IMR-90 (cell line): ENCODE measurements at regions not wholly inside any gene's neighbourhood (a gene's known extent, or its start where the extent isn't known, plus 50 kb on each side); places are given as distances from the start of the nearest gene placed in this dataset.

Source experiments
- ATAC-seq: fragments of 200-7000 bp; cut with Tn5 transposase; 2 replicates; pipeline ENCODE4 v1.9.1; 2020; ENCODE audit warnings: low read depth, mild to moderate bottlenecking, moderate library complexity
- BruUV-seq: library from RNA; stranded (reverse); fragments of 400-500 nt; replicated peaks from 2 replicates; lab custom pipeline; 2021; lab: Mats Ljungman, UMichigan
- CTCF ChIA-PET: fragments of 300-600 bp; formaldehyde crosslinking; extraction: SDS; loops from one replicate; lab custom pipeline; 2021; ENCODE audit warnings: antibody characterized with exemption; lab: Yijun Ruan, JAX
- POLR2A ChIA-PET: fragments of 300-600 bp; sonication (Branson Sonifier 250); formaldehyde crosslinking; loops from one replicate; lab custom pipeline; 2022; ENCODE audit warnings: antibody characterized with exemption; ENCODE audit not compliant: unreplicated experiment; lab: Charles Lee
- DNase-seq: peaks from one replicate; pipeline ENCODE4 v3.0.0; 2013
- H2AFZ ChIP-seq: replicated peaks from 2 replicates; pipeline ENCODE3; 2013; ENCODE audit warnings: low read length, mild to moderate bottlenecking; ENCODE audit not compliant: poor library complexity
- H2AK5ac ChIP-seq: 2 replicates; pipeline ENCODE4 v1.6.1; 2013; ENCODE audit warnings: low read depth, low read length, inconsistent platforms
- H2AK9ac ChIP-seq: replicated peaks from 2 replicates; pipeline ENCODE3; 2013; ENCODE audit warnings: mild to moderate bottlenecking, low read depth, low read length, moderate library complexity; ENCODE audit not compliant: poor library complexity
- H2BK120ac ChIP-seq: 2 replicates; pipeline ENCODE4 v1.6.1; 2013; ENCODE audit warnings: low read depth, low read length, inconsistent platforms
- H2BK15ac ChIP-seq: 3 replicates; pipeline ENCODE4 v1.6.1; 2013; ENCODE audit warnings: low read depth, low read length, inconsistent platforms
- H2BK20ac ChIP-seq: 2 replicates; pipeline ENCODE4 v1.6.1; 2013; ENCODE audit warnings: low read depth, mild to moderate bottlenecking, inconsistent platforms, low read length, moderate library complexity
- H2BK5ac ChIP-seq: 2 replicates; pipeline ENCODE4 v1.6.1; 2013; ENCODE audit warnings: mild to moderate bottlenecking, low read depth, low read length, inconsistent platforms; ENCODE audit not compliant: poor library complexity, severe bottlenecking
- H3K14ac ChIP-seq: replicated peaks from 2 replicates; pipeline ENCODE4 v1.6.1; 2013; ENCODE audit warnings: low read depth, low read length, inconsistent platforms
- H3K18ac ChIP-seq: 2 replicates; pipeline ENCODE4 v1.6.1; 2013; ENCODE audit warnings: low read depth, low read length, control low read depth
- H3K23ac ChIP-seq: 2 replicates; pipeline ENCODE4 v1.6.1; 2013; ENCODE audit warnings: low read depth, low read length, inconsistent platforms
- H3K27ac ChIP-seq: 2 replicates; pipeline ENCODE4 v1.5.1; 2013; ENCODE audit warnings: mild to moderate bottlenecking, control low read depth, low read length; ENCODE audit not compliant: insufficient read depth
- H3K27me3 ChIP-seq: 2 replicates; pipeline ENCODE4 v1.6.1; 2013; ENCODE audit warnings: low read length; ENCODE audit not compliant: control insufficient read depth, insufficient read depth
- H3K36me3 ChIP-seq: 2 replicates; pipeline ENCODE4 v1.6.1; 2013; ENCODE audit warnings: low read length, mixed read lengths; ENCODE audit not compliant: control insufficient read depth, insufficient read depth
- H3K4ac ChIP-seq: 2 replicates; pipeline ENCODE4 v1.6.1; 2013; ENCODE audit warnings: low read depth, low read length, inconsistent platforms
- H3K4me1 ChIP-seq: 2 replicates; pipeline ENCODE4 v1.6.1; 2013; ENCODE audit warnings: low read length, mixed read lengths; ENCODE audit not compliant: control insufficient read depth, insufficient read depth
- H3K4me2 ChIP-seq: 2 replicates; pipeline ENCODE4 v1.6.1; 2013; ENCODE audit warnings: low read depth, mild to moderate bottlenecking, control low read depth, low read length, moderate library complexity
- H3K4me3 ChIP-seq: 2 replicates; pipeline ENCODE4 v1.5.1; 2013; ENCODE audit warnings: low read depth, mild to moderate bottlenecking, control low read depth, low read length, moderate library complexity; ENCODE audit not compliant: insufficient read depth
- H3K56ac ChIP-seq: 2 replicates; pipeline ENCODE4 v1.6.1; 2013; ENCODE audit warnings: low read length, inconsistent platforms; ENCODE audit not compliant: insufficient read depth; ENCODE audit errors: extremely low read depth
- H3K79me1 ChIP-seq, 2 experiments: 2 replicates each; pipeline ENCODE4 v1.6.1; 2013; ENCODE audit warnings: low read length in 2 of 2, inconsistent platforms in 1 of 2, low read depth in 1 of 2
- H3K9ac ChIP-seq: 2 replicates; pipeline ENCODE4 v1.6.1; 2013; ENCODE audit warnings: low read depth, low read length, control low read depth
- H3K9me1 ChIP-seq: 2 replicates; pipeline ENCODE4 v1.6.1; 2013; ENCODE audit warnings: low read length, inconsistent platforms; ENCODE audit not compliant: insufficient read depth
- H3K9me3 ChIP-seq: 2 replicates; pipeline ENCODE4 v1.6.1; 2013; ENCODE audit warnings: low read length; ENCODE audit not compliant: control insufficient read depth, insufficient read depth
- H4K20me1 ChIP-seq: 2 replicates; pipeline ENCODE4 v1.6.1; 2013; ENCODE audit warnings: low read length, inconsistent platforms; ENCODE audit not compliant: insufficient read depth
- H4K5ac ChIP-seq: 2 replicates; pipeline ENCODE4 v1.6.1; 2013; ENCODE audit warnings: mild to moderate bottlenecking, low read depth, low read length, control low read depth
- H4K8ac ChIP-seq, 2 experiments: 2 replicates each; pipeline ENCODE4 v1.6.1; 2013; ENCODE audit warnings: low read depth in 2 of 2, low read length in 2 of 2, control low read depth in 1 of 2, inconsistent platforms in 1 of 2
- H4K91ac ChIP-seq: 2 replicates; pipeline ENCODE4 v1.6.1; 2013; ENCODE audit warnings: low read depth, low read length, inconsistent platforms; ENCODE audit not compliant: insufficient read depth
- CEBPB ChIP-seq: IDR thresholded peaks from 2 replicates; pipeline ENCODE4 v1.6.1; 2012; ENCODE audit warnings: low read depth, low read length, improper control_type of control experiment
- CTCF ChIP-seq: conservative IDR thresholded peaks from 2 replicates; pipeline ENCODE4 v1.5.1; 2012; ENCODE audit warnings: mild to moderate bottlenecking, low read depth, low read length, improper control_type of control experiment
- FOS ChIP-seq: fragments of 150-350 bp; IDR thresholded peaks from 2 replicates; pipeline ENCODE4 v1.6.1; 2016; ENCODE audit warnings: low read depth, low read length
- MAFK ChIP-seq: IDR thresholded peaks from 2 replicates; pipeline ENCODE4 v1.6.1; 2012; ENCODE audit warnings: low read depth, low read length, improper control_type of control experiment
- MXI1 ChIP-seq: IDR thresholded peaks from 2 replicates; pipeline ENCODE4 v1.6.1; 2012; ENCODE audit warnings: low read depth, mild to moderate bottlenecking, low read length, moderate library complexity, borderline replicate concordance
- POLR2A ChIP-seq: IDR thresholded peaks from 2 replicates; pipeline ENCODE4 v1.6.1; 2012; ENCODE audit warnings: mild to moderate bottlenecking, low read depth, low read length
- RFX5 ChIP-seq: IDR thresholded peaks from 2 replicates; pipeline ENCODE4 v1.8.0; 2012; ENCODE audit warnings: low read depth, mild to moderate bottlenecking, low read length, moderate library complexity
- WGBS, 2 experiments: methylation state at CpG; one replicate each; pipeline versions ENCODE4 v1.1.5 to v1.1.7; 2013; ENCODE audit warnings: missing lambda C conversion rate in 2 of 2; ENCODE audit not compliant: insufficient read length in 1 of 2; ENCODE audit errors: extremely low coverage in 2 of 2; 5-methylcytosine and 5-hydroxymethylcytosine counted together
- dilution Hi-C: fragments of 300-500 bp; cut with HindIII; formaldehyde crosslinking; loops from one replicate; pipeline ENCODE4 v1.14.3; 2018; ENCODE audit warnings: low sequenced_read_pairs; ENCODE audit not compliant: unreplicated experiment
- in situ Hi-C: fragments of 300-500 bp; cut with MboI; formaldehyde crosslinking; loops from 3 replicates; pipeline ENCODE4 v1.14.3; 2019; ENCODE audit warnings: low sequenced_read_pairs, inconsistent platforms, mixed read lengths
- intact Hi-C: fragments of 100-400 bp; cut with micrococcal nuclease; formaldehyde crosslinking; loops from 2 replicates; pipeline ENCODE4 v1.10.0; 2022

GRCh38 chr15:81660976-81661375 lies 287.0 kb upstream of the TMC3 start:
- intact Hi-C loops = no loop called here
- Histone ChIP-seq H3K27ac (no peak overlapping the region), H4K20me1 (no peaks in the 10 kb centered on the region), H3K4ac (no peak overlapping the region), H2BK5ac (no peak overlapping the region), H2AK5ac (no peak overlapping the region), H3K56ac (no peak overlapping the region), H3K4me1 (no peaks in the 10 kb centered on the region), H3K23ac (no peak overlapping the region), H4K5ac (no peak overlapping the region), H2BK120ac (no peak overlapping the region), H3K27me3 (no peaks in the 10 kb centered on the region), H3K18ac (no peak overlapping the region), H2BK15ac (no peak overlapping the region), H3K4me3 (no peak overlapping the region), H3K9me3 (no peaks in the 10 kb centered on the region), H3K79me1 (no peaks in the 10 kb centered on the region), H4K8ac (no peak overlapping the region), H3K4me2 (no peak overlapping the region), H2AFZ (no peak overlapping the region), H2BK20ac (no peak overlapping the region), H3K9me1 (no peaks in the 10 kb centered on the region), H4K91ac (no peak overlapping the region), H2AK9ac (no peak overlapping the region), H3K36me3 (no peaks in the 10 kb centered on the region), H3K9ac (no peak overlapping the region), H3K14ac (no peak overlapping the region)
- TF ChIP-seq MXI1 = no peak
- TF ChIP-seq MAFK = no peak
- TF ChIP-seq CTCF = no peak
- no peak for TF ChIP-seq POLR2A
- no peak for TF ChIP-seq RFX5
- TF ChIP-seq CEBPB = no peak
- no peak for TF ChIP-seq FOS
- in situ Hi-C loops = no loop called here
- CTCF ChIA-PET = no interaction called here
- dilution Hi-C loops = no loop called here
- ATAC-seq (no peak), DNase-seq (no peak)
- no TSS peak for BruUV-seq
- no CpG with 5 or more reads among the region's 5 CpGs for WGBS, 2 experiments
- POLR2A ChIA-PET = no interaction called here
